Endothelial cell (in vitro differentiated cells): ENCODE measurements at regions not wholly inside any gene's neighbourhood (a gene's known extent, or its start where the extent isn't known, plus 50 kb on each side); places are given as distances from the start of the nearest gene placed in this dataset.

Experiments used
- DNase-seq: peaks from one replicate; pipeline ENCODE4 v3.0.0; 2021; ENCODE audit warnings: low spot score
- H3K27ac Mint-ChIP-seq: one replicate; pipeline ENCODE4 v1.8.0; 2021; ENCODE audit warnings: mixed read lengths, inconsistent platforms; ENCODE audit not compliant: unreplicated experiment
- H3K27me3 Mint-ChIP-seq: one replicate; pipeline ENCODE4 v1.8.0; 2021; ENCODE audit warnings: mild to moderate bottlenecking, moderate library complexity, mixed read lengths, inconsistent platforms; ENCODE audit not compliant: unreplicated experiment
- H3K36me3 Mint-ChIP-seq: one replicate; pipeline ENCODE4 v1.8.0; 2021; ENCODE audit warnings: mild to moderate bottlenecking, low read depth, mixed read lengths, inconsistent platforms; ENCODE audit not compliant: unreplicated experiment
- H3K4me1 Mint-ChIP-seq: one replicate; pipeline ENCODE4 v1.8.0; 2021; ENCODE audit warnings: mild to moderate bottlenecking, mixed read lengths, inconsistent platforms; ENCODE audit not compliant: unreplicated experiment
- H3K4me3 Mint-ChIP-seq: one replicate; pipeline ENCODE4 v1.8.0; 2021; ENCODE audit warnings: mild to moderate bottlenecking, mixed read lengths, inconsistent platforms; ENCODE audit not compliant: unreplicated experiment
- H3K9me3 Mint-ChIP-seq: one replicate; pipeline ENCODE4 v1.8.0; 2021; ENCODE audit warnings: mixed read lengths, inconsistent platforms; ENCODE audit not compliant: unreplicated experiment
- CTCF ChIP-seq: fragments of 200-600 bp; sonication (generic); IDR thresholded peaks from one replicate; pipeline ENCODE4 v1.5.0; 2021; ENCODE audit warnings: antibody characterized with exemption; ENCODE audit not compliant: unreplicated experiment

GRCh38 chr7:38034062-38034908, 113.8 kb downstream of the EPDR1 start:
- DNase-seq = no peak
- H3K27ac Mint-ChIP-seq = no peak overlapping the region
- no peaks in the 10 kb centered on the region for H3K27me3 Mint-ChIP-seq
- TF ChIP-seq CTCF = no peak
- no peaks in the 10 kb centered on the region for H3K36me3 Mint-ChIP-seq
- H3K4me3 Mint-ChIP-seq = no peak overlapping the region
- H3K4me1 Mint-ChIP-seq = no peaks in the 10 kb centered on the region
- no peaks in the 10 kb centered on the region for H3K9me3 Mint-ChIP-seq

DNA sequence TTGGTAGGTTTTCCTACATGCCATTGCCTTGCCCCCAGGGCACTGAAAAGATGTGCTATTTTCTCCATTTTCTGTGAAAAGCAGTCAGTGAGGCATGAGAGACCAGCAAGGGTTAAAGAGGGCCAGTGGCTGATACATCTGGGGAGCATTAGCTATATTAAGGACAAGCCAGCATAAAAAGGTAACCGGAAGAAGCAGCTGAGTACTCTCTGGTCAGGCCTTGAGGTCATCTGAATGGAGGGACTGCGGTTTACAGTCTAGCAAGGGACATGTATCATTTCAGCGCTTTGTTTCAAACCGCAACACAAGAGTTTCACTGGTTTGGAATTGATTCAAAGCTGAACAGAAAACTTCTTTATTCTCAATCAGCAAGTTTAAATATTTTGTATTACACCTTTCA, 120.4 kb downstream of the EPDR1 start:
- Mint-ChIP-seq H3K27me3 (no peaks in the 10 kb centered on the region), H3K27ac (no peak overlapping the region), H3K9me3 (no peaks in the 10 kb centered on the region), H3K36me3 (no peaks in the 10 kb centered on the region), H3K4me3 (no peak overlapping the region), H3K4me1 (no peaks in the 10 kb centered on the region)
- no peak for TF ChIP-seq CTCF
- DNase-seq = no peak

DNA sequence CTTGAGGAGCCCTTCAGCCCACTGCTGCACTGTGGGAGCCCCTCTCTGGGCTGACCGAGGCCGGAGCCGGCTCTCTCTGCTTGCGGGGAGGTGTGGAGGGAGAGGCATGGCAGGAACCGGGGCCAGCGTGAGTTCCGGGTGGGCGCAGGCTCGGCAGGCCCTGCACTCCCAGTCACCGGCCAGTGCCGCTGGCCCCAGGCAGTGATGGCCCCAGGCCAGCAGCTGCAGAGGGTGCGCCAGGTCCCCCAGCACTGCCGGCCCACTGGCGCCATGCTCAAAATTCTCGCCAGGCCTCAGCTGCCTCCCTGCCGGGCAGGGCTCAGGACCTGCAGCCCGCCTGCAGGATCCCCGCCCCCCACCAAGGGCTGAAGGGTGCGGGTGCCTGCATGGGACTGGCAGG, 128.4 kb upstream of the STARD3NL start:
- Mint-ChIP-seq H3K36me3 (peaks cover 4% of the 10 kb centered on the region), H3K27ac (no peak overlapping the region), H3K4me3 (no peak overlapping the region), H3K4me1 (no peaks in the 10 kb centered on the region), H3K27me3 (peaks cover 5% of the 10 kb centered on the region), H3K9me3 (peaks cover 3% of the 10 kb centered on the region)
- no peak for DNase-seq
- no peak for TF ChIP-seq CTCF

DNA sequence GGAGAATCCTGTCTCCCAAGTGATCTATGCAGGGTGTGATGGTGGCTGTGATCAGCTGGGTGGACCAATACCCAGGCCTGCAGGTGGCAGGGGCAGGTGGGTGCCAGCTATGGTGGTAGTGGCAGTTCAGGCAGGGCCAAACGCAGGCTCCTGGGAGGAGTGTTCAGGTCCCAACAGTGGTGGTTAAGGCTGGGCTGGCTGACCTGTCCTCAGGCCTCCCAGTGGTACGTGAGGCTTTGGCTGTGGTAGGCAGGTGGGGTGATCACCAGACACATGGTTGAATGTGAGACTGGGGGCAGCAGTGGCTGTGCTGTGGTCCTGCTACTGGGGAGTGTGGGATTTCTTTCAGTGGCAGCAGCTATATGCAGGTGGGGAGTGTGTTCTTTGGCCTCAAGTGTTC, 126.7 kb upstream of the STARD3NL start:
- peaks cover 4% of the 10 kb centered on the region for H3K36me3 Mint-ChIP-seq
- no peak for TF ChIP-seq CTCF
- no peak for DNase-seq
- H3K27me3 Mint-ChIP-seq = peaks cover 5% of the 10 kb centered on the region
- no peak overlapping the region for H3K27ac Mint-ChIP-seq
- no peaks in the 10 kb centered on the region for H3K4me1 Mint-ChIP-seq
- peaks cover 3% of the 10 kb centered on the region for H3K9me3 Mint-ChIP-seq
- no peak overlapping the region for H3K4me3 Mint-ChIP-seq

DNA sequence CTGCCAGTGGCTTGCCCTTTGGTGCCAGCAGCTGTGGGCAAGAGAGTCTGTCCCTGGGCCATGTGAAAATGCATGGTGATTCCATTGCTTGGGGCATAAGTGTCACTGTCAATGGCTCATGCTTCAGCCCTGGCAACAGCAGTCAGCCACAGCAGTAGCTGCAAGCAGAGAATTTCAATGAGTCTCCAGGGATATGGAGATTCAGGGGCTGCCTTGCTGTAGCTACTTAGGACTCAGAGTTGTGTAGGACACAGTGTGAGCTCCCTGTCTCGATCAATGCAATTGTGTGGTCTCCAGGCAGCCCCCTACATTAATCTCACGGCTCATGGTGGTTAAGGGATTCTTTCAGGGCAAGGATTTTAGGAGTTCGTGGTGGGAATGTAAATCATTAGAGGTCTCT, 126.3 kb upstream of the STARD3NL start:
- Mint-ChIP-seq H3K4me3 (no peak overlapping the region), H3K9me3 (peaks cover 3% of the 10 kb centered on the region), H3K36me3 (peaks cover 4% of the 10 kb centered on the region), H3K27ac (no peak overlapping the region), H3K27me3 (peaks cover 5% of the 10 kb centered on the region), H3K4me1 (no peaks in the 10 kb centered on the region)
- no peak for DNase-seq
- TF ChIP-seq CTCF = no peak
